ENCODE measurements at regions not wholly inside any gene's neighbourhood (a gene's known extent, or its start where the extent isn't known, plus 50 kb on each side); places are given as distances from the start of the nearest gene placed in this dataset.
"Not testable (repeated sequence)": the region's sequence is repeated elsewhere in the genome, so short reads cannot be mapped to it uniquely, and the experiment has no call there.

- DNase-seq (ENCODE audit: low spot score) = not testable (repeated sequence)
Measured at GRCh38 chr5:100398815-100399214, 136.4 kb upstream of the FAM174A start.

GRCh38 chr5:100379254-100379858, 155.8 kb upstream of the FAM174A start:
- not testable (repeated sequence) for DNase-seq (ENCODE audit: low spot score)

- not testable (repeated sequence) for DNase-seq (ENCODE audit: low spot score)
Measured at GRCh38 chr5:100364757-100365478, 170.3 kb upstream of the FAM174A start.

- DNase-seq (ENCODE audit: low spot score) = not testable (repeated sequence)
Measured at GRCh38 chr5:100364343-100364742, 170.8 kb upstream of the FAM174A start.

- not testable (repeated sequence) for DNase-seq (ENCODE audit: low spot score)
Measured at GRCh38 chr5:100359998-100360397, 175.2 kb upstream of the FAM174A start.

- not testable (repeated sequence) for DNase-seq (ENCODE audit: low spot score)
Measured at GRCh38 chr5:100346269-100346668, 188.9 kb upstream of the FAM174A start.

GRCh38 chr5:100341485-100341884, 193.7 kb upstream of the FAM174A start:
- not testable (repeated sequence) for DNase-seq (ENCODE audit: low spot score)

GRCh38 chr5:100322483-100322882, 212.7 kb upstream of the FAM174A start:
- no peak for DNase-seq (ENCODE audit: low spot score)

- DNase-seq (ENCODE audit: low spot score) = no peak
Measured at GRCh38 chr5:100319885-100320284, 215.3 kb upstream of the FAM174A start.

- no peak for DNase-seq (ENCODE audit: low spot score)
Measured at GRCh38 chr5:100313657-100314056, 221.5 kb upstream of the FAM174A start.

- DNase-seq (ENCODE audit: low spot score) = no peak
Measured at GRCh38 chr5:100311806-100312205, 223.4 kb upstream of the FAM174A start.

GRCh38 chr5:100306000-100306399, 229.2 kb upstream of the FAM174A start:
- no peak for DNase-seq (ENCODE audit: low spot score)

- DNase-seq (ENCODE audit: low spot score) = no peak
Measured at GRCh38 chr5:100303216-100303615, 232.0 kb upstream of the FAM174A start.

GRCh38 chr5:100299261-100299660, 235.9 kb upstream of the FAM174A start:
- no peak for DNase-seq (ENCODE audit: low spot score)

- DNase-seq (ENCODE audit: low spot score) = no peak
Measured at GRCh38 chr5:100276071-100276470, 259.1 kb upstream of the FAM174A start.

GRCh38 chr5:100275631-100276030, 259.5 kb upstream of the FAM174A start:
- no peak for DNase-seq (ENCODE audit: low spot score)

- no peak for DNase-seq (ENCODE audit: low spot score)
Measured at GRCh38 chr5:100273846-100274580, 261.2 kb upstream of the FAM174A start.

GRCh38 chr5:100270023-100270771, 265.0 kb upstream of the FAM174A start:
- DNase-seq (ENCODE audit: low spot score) = no peak

- no peak for DNase-seq (ENCODE audit: low spot score)
Measured at GRCh38 chr5:100260968-100261367, 274.2 kb upstream of the FAM174A start.

- DNase-seq (ENCODE audit: low spot score) = no peak
Measured at GRCh38 chr5:100252944-100253343, 282.2 kb upstream of the FAM174A start.

- no peak for DNase-seq (ENCODE audit: low spot score)
Measured at GRCh38 chr5:100252037-100252436, 283.1 kb upstream of the FAM174A start.

GRCh38 chr5:100249884-100250269, 285.3 kb upstream of the FAM174A start:
- DNase-seq (ENCODE audit: low spot score) = no peak
